ENCODE measurements at regions not wholly inside any gene's neighbourhood (a gene's known extent, or its start where the extent isn't known, plus 50 kb on each side); places are given as distances from the start of the nearest gene placed in this dataset.
"Not testable (repeated sequence)": the region's sequence is repeated elsewhere in the genome, so short reads cannot be mapped to it uniquely, and the experiment has no call there.

- not testable (repeated sequence) for TF ChIP-seq CTCF (IDR thresholded peaks at IDR 0.05); ZFX (IDR thresholded peaks at IDR 0.05; ENCODE audit: borderline replicate concordance)
Observed at GRCh38 chr22:25458631-25459030, 105.8 kb upstream of the GRK3 start.

All from 22Rv1 (cell line).